Endothelial cell (in vitro differentiated cells): ENCODE measurements at regions not wholly inside any gene's neighbourhood (a gene's known extent, or its start where the extent isn't known, plus 50 kb on each side); places are given as distances from the start of the nearest gene placed in this dataset.

ENCODE experiments used
- DNase-seq: peaks from one replicate; pipeline ENCODE4 v3.0.0; 2021; ENCODE audit warnings: low spot score
- H3K27ac Mint-ChIP-seq: one replicate; pipeline ENCODE4 v1.8.0; 2021; ENCODE audit warnings: mixed read lengths, inconsistent platforms; ENCODE audit not compliant: unreplicated experiment
- H3K27me3 Mint-ChIP-seq: one replicate; pipeline ENCODE4 v1.8.0; 2021; ENCODE audit warnings: mild to moderate bottlenecking, moderate library complexity, mixed read lengths, inconsistent platforms; ENCODE audit not compliant: unreplicated experiment
- H3K36me3 Mint-ChIP-seq: one replicate; pipeline ENCODE4 v1.8.0; 2021; ENCODE audit warnings: mild to moderate bottlenecking, low read depth, mixed read lengths, inconsistent platforms; ENCODE audit not compliant: unreplicated experiment
- H3K4me1 Mint-ChIP-seq: one replicate; pipeline ENCODE4 v1.8.0; 2021; ENCODE audit warnings: mild to moderate bottlenecking, mixed read lengths, inconsistent platforms; ENCODE audit not compliant: unreplicated experiment
- H3K4me3 Mint-ChIP-seq: one replicate; pipeline ENCODE4 v1.8.0; 2021; ENCODE audit warnings: mild to moderate bottlenecking, mixed read lengths, inconsistent platforms; ENCODE audit not compliant: unreplicated experiment
- H3K9me3 Mint-ChIP-seq: one replicate; pipeline ENCODE4 v1.8.0; 2021; ENCODE audit warnings: mixed read lengths, inconsistent platforms; ENCODE audit not compliant: unreplicated experiment
- TF ChIP-seq, protein P1 (sequence below): fragments of 200-600 bp; sonication (generic); IDR thresholded peaks from one replicate; pipeline ENCODE4 v1.5.0; 2021; ENCODE audit warnings: antibody characterized with exemption; ENCODE audit not compliant: unreplicated experiment

DNA sequence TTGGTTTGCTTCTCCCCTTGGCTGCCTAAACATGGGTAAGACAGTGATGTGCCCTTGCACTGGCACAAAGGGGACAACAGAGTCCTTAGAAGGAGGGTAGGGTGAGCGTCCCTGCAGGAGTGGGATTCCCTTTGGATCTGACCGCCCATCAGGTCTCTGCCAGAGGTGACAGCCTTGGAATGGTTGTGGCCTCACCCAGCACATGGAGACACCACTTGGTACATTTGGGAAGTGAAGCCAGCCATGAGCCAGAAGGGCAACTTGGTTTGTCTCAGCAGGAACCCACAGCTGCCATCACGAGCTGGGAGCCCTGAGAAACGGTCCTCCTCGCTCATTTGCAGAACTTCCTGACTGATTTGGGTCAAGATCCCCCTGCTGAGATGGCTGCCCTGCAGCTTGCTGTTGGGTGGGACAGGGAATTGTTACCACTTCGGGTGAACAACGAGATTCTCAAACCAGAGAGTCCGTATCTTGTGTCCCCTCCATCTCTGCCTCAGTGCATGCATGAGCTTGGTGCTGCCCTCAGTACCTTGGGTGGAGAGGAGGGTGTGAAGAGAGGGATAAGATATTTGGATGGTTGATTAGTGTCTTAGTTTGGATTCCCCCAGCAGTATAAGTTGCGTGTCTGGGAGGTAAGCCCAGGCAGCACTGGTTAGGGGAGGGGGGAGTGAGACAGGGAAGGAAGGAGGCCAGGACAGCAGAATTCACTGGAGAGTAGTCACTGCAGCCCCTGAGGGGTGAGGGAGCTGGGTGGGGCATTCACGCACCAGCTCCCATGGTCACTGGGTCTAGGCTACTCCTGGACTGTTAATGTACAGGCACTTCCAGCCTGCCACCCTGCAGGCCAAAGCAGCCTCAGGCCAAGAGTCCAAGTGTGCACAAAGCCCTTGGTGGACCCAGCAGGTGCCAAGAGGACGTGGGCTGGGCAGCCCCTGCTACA, 168.8 kb upstream of the TOPAZ1 start:
- DNase-seq, result no peak
- Mint-ChIP-seq H3K4me3 (no peak overlapping the region), H3K9me3 (no peaks in the 10 kb centered on the region), H3K27ac (no peak overlapping the region), H3K4me1 (no peaks in the 10 kb centered on the region), H3K27me3 (peaks cover 7% of the 10 kb centered on the region), H3K36me3 (no peaks in the 10 kb centered on the region)
- TF ChIP-seq, protein P1, sequence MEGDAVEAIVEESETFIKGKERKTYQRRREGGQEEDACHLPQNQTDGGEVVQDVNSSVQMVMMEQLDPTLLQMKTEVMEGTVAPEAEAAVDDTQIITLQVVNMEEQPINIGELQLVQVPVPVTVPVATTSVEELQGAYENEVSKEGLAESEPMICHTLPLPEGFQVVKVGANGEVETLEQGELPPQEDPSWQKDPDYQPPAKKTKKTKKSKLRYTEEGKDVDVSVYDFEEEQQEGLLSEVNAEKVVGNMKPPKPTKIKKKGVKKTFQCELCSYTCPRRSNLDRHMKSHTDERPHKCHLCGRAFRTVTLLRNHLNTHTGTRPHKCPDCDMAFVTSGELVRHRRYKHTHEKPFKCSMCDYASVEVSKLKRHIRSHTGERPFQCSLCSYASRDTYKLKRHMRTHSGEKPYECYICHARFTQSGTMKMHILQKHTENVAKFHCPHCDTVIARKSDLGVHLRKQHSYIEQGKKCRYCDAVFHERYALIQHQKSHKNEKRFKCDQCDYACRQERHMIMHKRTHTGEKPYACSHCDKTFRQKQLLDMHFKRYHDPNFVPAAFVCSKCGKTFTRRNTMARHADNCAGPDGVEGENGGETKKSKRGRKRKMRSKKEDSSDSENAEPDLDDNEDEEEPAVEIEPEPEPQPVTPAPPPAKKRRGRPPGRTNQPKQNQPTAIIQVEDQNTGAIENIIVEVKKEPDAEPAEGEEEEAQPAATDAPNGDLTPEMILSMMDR, result no peak

DNA sequence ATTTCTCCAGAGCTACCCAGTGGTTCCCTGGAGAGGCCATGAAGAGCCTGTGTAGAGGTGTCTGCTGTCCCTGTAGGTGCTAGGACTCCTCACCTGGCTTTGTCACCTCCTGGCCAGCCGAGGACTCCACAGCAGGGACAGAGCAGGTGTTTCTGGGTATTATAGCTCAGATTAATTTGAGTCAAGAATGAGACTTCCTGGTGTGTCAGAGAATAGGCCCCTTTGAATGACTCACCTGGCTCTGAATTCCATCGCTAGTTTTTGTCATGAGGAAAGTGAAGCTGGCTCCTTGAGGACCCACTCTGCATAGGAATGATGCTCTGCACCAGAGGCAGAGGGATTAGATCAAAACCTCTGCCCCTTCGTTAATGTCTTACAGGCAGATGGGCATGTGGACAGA, 167.5 kb upstream of the TOPAZ1 start:
- no peaks in the 10 kb centered on the region for H3K4me1 Mint-ChIP-seq
- H3K36me3 Mint-ChIP-seq, result no peaks in the 10 kb centered on the region
- H3K9me3 Mint-ChIP-seq, result no peaks in the 10 kb centered on the region
- peaks cover 4% of the 10 kb centered on the region for H3K27me3 Mint-ChIP-seq
- no peak overlapping the region for H3K4me3 Mint-ChIP-seq
- H3K27ac Mint-ChIP-seq, result no peak overlapping the region
- no peak for DNase-seq
- TF ChIP-seq, protein P1, result no peak

DNA sequence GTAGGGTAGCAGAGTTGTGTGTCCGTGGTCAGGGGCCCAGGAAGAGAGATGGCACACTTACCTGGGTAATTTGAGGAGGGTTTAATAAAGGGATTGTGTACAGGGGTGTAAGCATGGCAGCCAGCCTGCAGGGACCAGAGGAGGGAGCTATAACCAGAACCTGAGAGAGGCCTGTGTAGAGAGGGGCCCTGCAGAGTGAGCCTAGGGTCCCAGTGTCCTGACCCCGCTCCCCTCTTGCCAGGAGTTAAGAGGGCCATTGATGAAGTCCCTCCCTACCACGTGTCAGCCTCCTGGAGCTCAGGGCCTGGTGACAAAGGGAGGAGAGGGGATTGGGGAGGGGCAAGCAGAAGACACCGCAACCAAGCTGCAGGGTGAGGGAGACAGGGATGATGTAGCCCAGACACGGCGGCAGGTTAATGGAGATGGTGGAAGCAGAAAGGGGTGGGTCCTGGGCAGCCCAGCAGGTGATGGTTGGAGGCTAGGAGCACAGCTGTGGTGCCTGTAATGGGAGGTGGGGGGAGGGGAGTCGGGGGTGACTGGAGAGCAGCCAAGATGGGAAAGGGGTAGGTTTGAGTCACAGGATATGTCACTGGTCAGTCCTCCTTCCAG, 165.4 kb upstream of the TOPAZ1 start:
- TF ChIP-seq, protein P1, result no peak
- no peaks in the 10 kb centered on the region for H3K9me3 Mint-ChIP-seq
- H3K27ac Mint-ChIP-seq, result no peak overlapping the region
- no peak for DNase-seq
- H3K4me3 Mint-ChIP-seq, result no peak overlapping the region
- H3K27me3 Mint-ChIP-seq, result peaks cover 4% of the 10 kb centered on the region
- no peaks in the 10 kb centered on the region for H3K36me3 Mint-ChIP-seq
- H3K4me1 Mint-ChIP-seq, result no peaks in the 10 kb centered on the region

DNA sequence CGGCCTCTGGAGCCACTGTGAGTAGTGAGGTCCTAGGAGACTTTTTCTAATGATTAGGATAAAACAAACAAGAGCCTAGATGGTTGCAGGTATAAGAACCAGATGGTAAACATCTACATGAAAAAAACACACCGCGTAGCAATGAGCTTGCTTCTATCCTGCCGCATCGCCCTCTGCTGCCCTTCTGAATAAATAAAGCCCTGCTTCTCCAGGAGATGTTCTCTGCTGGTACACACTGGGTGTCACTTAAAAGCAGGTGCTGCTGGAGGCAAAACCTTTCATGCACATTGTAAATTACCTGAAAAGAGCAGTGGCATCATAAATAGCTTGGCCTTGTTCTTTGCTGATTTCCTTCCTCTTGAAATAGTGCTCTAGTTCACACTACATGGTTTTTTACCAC, 164.4 kb upstream of the TOPAZ1 start:
- no peaks in the 10 kb centered on the region for H3K36me3 Mint-ChIP-seq
- no peak for DNase-seq
- H3K9me3 Mint-ChIP-seq, result no peaks in the 10 kb centered on the region
- H3K4me1 Mint-ChIP-seq, result no peaks in the 10 kb centered on the region
- H3K27me3 Mint-ChIP-seq, result peaks cover 2% of the 10 kb centered on the region
- no peak overlapping the region for H3K27ac Mint-ChIP-seq
- TF ChIP-seq, protein P1, result no peak
- H3K4me3 Mint-ChIP-seq, result no peak overlapping the region

DNA sequence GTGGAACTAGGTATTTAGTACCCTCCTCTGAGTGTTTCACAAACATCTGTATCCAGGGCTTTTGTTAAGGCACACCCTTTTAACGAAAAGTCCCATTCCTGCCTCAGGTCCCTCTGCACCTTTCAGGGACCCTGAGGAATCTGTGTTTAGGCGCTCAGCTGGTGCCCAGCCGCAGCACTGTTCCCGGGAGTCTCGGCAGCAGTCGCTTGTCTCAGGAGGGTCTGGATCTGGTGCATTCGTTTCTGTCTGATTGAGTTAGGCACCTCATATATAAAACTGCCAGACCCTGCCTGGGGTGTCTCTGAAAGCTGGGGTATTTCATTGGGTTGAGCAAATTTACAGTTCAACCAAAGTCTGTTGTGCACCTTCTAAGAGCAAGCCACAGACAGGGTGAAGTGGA, 162.8 kb upstream of the TOPAZ1 start:
- no peaks in the 10 kb centered on the region for H3K9me3 Mint-ChIP-seq
- H3K27me3 Mint-ChIP-seq, result peaks cover 2% of the 10 kb centered on the region
- no peaks in the 10 kb centered on the region for H3K4me1 Mint-ChIP-seq
- no peak overlapping the region for H3K27ac Mint-ChIP-seq
- no peak overlapping the region for H3K4me3 Mint-ChIP-seq
- no peak for DNase-seq
- TF ChIP-seq, protein P1, result no peak
- H3K36me3 Mint-ChIP-seq, result no peaks in the 10 kb centered on the region
